Retinal pigment epithelial cell (primary cell): ENCODE measurements at regions not wholly inside any gene's neighbourhood (a gene's known extent, or its start where the extent isn't known, plus 50 kb on each side); places are given as distances from the start of the nearest gene placed in this dataset.

Experiments
- DNase-seq: peaks from one replicate; pipeline ENCODE4 v3.0.0-alpha.2; 2010; ENCODE audit warnings: low read depth
- H3K4me3 ChIP-seq: 2 replicates; pipeline ENCODE4 v1.5.1; 2011; ENCODE audit warnings: mild to moderate bottlenecking, low read length, control low read depth, moderate library complexity
- TF ChIP-seq, protein P1 (sequence below): conservative IDR thresholded peaks from 2 replicates; pipeline ENCODE4 v1.5.1; 2011; ENCODE audit warnings: low read depth, low read length, control low read depth, inconsistent platforms

- TF ChIP-seq, protein P1, sequence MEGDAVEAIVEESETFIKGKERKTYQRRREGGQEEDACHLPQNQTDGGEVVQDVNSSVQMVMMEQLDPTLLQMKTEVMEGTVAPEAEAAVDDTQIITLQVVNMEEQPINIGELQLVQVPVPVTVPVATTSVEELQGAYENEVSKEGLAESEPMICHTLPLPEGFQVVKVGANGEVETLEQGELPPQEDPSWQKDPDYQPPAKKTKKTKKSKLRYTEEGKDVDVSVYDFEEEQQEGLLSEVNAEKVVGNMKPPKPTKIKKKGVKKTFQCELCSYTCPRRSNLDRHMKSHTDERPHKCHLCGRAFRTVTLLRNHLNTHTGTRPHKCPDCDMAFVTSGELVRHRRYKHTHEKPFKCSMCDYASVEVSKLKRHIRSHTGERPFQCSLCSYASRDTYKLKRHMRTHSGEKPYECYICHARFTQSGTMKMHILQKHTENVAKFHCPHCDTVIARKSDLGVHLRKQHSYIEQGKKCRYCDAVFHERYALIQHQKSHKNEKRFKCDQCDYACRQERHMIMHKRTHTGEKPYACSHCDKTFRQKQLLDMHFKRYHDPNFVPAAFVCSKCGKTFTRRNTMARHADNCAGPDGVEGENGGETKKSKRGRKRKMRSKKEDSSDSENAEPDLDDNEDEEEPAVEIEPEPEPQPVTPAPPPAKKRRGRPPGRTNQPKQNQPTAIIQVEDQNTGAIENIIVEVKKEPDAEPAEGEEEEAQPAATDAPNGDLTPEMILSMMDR: no peak
- H3K4me3 ChIP-seq: no peak overlapping the region
- peak; percentile 23 for DNase-seq
Measured at GRCh38 chr4:29278585-29278984, 1441.6 kb upstream of the PCDH7 start.

- H3K4me3 ChIP-seq: no peak overlapping the region
- TF ChIP-seq, protein P1: no peak
- DNase-seq: no peak
Measured at GRCh38 chr4:29289118-29289517, 1431.1 kb upstream of the PCDH7 start.

DNA sequence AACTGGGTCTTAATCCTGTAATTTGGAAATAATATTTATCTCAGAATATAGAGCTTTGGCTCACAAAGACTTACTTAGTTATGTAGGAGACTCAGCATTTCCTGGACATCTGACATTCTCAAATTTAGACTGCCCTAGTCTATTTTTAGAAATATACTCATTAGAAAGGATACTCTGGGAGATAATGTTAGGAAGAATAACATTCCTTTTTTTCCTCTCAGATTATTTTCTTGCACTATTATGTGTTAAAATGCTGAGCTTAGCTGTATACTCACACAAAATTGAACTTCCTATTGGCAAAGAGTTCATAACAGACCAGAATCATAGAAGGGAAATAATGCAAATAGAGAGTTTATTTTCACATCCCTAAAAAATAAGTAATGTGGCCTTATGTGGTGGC, 1424.9 kb upstream of the PCDH7 start:
- no peak overlapping the region for H3K4me3 ChIP-seq
- DNase-seq: no peak
- TF ChIP-seq, protein P1: no peak

DNA sequence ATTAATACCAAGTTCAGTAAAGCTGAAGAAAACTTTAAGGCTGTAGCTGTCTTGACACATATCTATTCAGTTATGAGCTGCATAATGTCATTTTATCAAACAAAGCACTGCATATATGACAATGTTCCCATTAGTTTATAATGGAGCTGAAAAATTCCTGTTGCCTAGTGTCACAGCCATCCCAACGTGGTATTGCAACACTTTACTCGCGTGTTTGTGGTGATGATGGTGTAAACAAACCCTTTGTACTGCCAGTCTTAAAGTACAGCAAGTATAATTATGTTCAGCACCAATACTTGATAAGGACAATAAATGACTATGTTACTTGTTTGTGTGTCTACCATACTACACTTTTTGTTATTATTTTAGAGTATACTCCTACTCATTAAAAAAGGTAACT, 1415.6 kb upstream of the PCDH7 start:
- DNase-seq: no peak
- TF ChIP-seq, protein P1: no peak
- H3K4me3 ChIP-seq: no peak overlapping the region

GRCh38 chr4:29307256-29307655, 1412.9 kb upstream of the PCDH7 start:
- H3K4me3 ChIP-seq: no peak overlapping the region
- no peak for DNase-seq
- TF ChIP-seq, protein P1: no peak

DNA sequence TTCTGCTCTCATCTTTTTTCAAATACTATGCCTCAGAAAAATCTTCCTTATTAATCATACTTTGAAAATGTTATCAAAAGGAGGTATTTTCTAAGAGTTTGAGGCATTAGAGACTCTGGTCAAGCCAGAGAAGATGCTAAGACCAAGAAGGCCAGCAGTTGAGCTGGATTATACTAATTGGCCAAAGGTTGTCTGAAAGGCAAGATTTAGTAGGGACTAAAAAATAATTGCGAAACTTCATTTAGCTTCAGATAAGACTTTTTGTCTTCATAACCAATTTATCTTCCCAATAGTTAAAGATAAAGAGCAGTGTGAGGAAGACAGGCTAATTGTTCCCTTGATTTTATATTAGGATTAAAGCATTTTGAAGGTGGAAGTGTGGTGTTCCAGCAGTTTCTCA, 1412.4 kb upstream of the PCDH7 start:
- no peak for DNase-seq
- no peak overlapping the region for H3K4me3 ChIP-seq
- TF ChIP-seq, protein P1: no peak

GRCh38 chr4:29309050-29309449, 1411.1 kb upstream of the PCDH7 start:
- TF ChIP-seq, protein P1: no peak
- no peak overlapping the region for H3K4me3 ChIP-seq
- DNase-seq: no peak
